GM13977 (cell line): ENCODE measurements at regions not wholly inside any gene's neighbourhood (a gene's known extent, or its start where the extent isn't known, plus 50 kb on each side); places are given as distances from the start of the nearest gene placed in this dataset.

Experiments
- DNase-seq: peaks from one replicate; pipeline ENCODE4 v3.0.0; 2012; ENCODE audit warnings: low spot score
- CTCF ChIP-seq: IDR thresholded peaks from 2 replicates; pipeline ENCODE4 v1.5.1; 2012; ENCODE audit warnings: mild to moderate bottlenecking, control low read depth; ENCODE audit not compliant: insufficient read depth; ENCODE audit errors: extremely low read depth, missing control alignments
- in situ Hi-C: fragments of 300-500 bp; cut with MboI; formaldehyde crosslinking; loops from one replicate; pipeline ENCODE4 v1.12.0; 2022; ENCODE audit warnings: low sequenced_read_pairs, low pct_unique_long_range_greater_than_20kb, mixed read lengths, inconsistent platforms; ENCODE audit not compliant: unreplicated experiment

- no peak for DNase-seq
- no peak for TF ChIP-seq CTCF
- in situ Hi-C loops: no loop called here
These were observed 251.0 kb downstream of the OLFM3 start for GRCh38 chr1:101745551-101746270.

- in situ Hi-C loops: no loop called here
- TF ChIP-seq CTCF: no peak
- no peak for DNase-seq
These were observed 248.6 kb downstream of the OLFM3 start for GRCh38 chr1:101748077-101748476.
